ENCODE measurements at regions not wholly inside any gene's neighbourhood (a gene's known extent, or its start where the extent isn't known, plus 50 kb on each side); places are given as distances from the start of the nearest gene placed in this dataset.

DNA sequence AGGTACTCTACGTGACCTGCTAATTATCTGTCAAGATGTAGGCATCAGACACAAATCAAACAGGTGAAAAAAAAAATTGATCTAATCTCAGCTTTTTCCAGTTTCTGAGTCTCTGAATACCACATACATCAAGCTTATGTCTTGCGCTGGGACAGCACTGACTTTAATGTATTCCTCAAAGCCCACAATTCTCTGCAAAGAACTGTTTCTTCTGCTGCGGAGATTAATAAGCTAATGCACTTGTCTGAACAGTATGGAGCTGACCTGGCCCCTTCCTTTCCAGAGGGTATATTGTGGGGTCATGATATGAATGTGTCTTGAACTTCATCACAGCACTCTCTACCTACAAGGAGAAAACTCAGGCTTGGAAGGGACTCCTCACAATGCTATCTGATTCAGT, 87.8 kb downstream of the FOXB1 start:
- no peak overlapping the region for H3K9ac ChIP-seq
- no peak overlapping the region for H2AFZ ChIP-seq (replicated peaks)
- H3K36me3 Mint-ChIP-seq, result peaks cover 9% of the 10 kb centered on the region
- H3K27ac Mint-ChIP-seq, result no peak overlapping the region
- H3K27me3 Mint-ChIP-seq (ENCODE audit: insufficient read depth, low read depth), result peaks cover 2% of the 10 kb centered on the region
- H3K36me3 ChIP-seq, result no peaks in the 10 kb centered on the region
- no peak overlapping the region for H3K4me2 ChIP-seq
- no peaks in the 10 kb centered on the region for H3K79me2 ChIP-seq (ENCODE audit: low read depth)
- no peak overlapping the region for H3K4me3 Mint-ChIP-seq
- peaks cover 4% of the 10 kb centered on the region for H3K4me1 ChIP-seq
- TF ChIP-seq EZH2 (IDR thresholded peaks at IDR 0.05), result no peak
- TF ChIP-seq EZH2phosphoT487 (IDR thresholded peaks at IDR 0.05), result no peak
- TF ChIP-seq, protein P1, sequence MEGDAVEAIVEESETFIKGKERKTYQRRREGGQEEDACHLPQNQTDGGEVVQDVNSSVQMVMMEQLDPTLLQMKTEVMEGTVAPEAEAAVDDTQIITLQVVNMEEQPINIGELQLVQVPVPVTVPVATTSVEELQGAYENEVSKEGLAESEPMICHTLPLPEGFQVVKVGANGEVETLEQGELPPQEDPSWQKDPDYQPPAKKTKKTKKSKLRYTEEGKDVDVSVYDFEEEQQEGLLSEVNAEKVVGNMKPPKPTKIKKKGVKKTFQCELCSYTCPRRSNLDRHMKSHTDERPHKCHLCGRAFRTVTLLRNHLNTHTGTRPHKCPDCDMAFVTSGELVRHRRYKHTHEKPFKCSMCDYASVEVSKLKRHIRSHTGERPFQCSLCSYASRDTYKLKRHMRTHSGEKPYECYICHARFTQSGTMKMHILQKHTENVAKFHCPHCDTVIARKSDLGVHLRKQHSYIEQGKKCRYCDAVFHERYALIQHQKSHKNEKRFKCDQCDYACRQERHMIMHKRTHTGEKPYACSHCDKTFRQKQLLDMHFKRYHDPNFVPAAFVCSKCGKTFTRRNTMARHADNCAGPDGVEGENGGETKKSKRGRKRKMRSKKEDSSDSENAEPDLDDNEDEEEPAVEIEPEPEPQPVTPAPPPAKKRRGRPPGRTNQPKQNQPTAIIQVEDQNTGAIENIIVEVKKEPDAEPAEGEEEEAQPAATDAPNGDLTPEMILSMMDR (IDR thresholded peaks at IDR 0.05), result no peak
- H3K27ac ChIP-seq, result no peak overlapping the region
- peaks cover 14% of the 10 kb centered on the region for H3K4me1 Mint-ChIP-seq
- H3F3A ChIP-seq (ENCODE audit: low read depth), result no peaks in the 10 kb centered on the region
- no peak overlapping the region for H3K4me3 ChIP-seq
- no peak for DNase-seq (ENCODE audit: low spot score)
- H3K27me3 ChIP-seq, result no peaks in the 10 kb centered on the region
- H3K9me3 ChIP-seq (ENCODE audit: low read depth), result no peaks in the 10 kb centered on the region
- no peaks in the 10 kb centered on the region for H4K20me1 ChIP-seq (ENCODE audit: low read depth)
- H3K9me3 Mint-ChIP-seq, result peaks cover 9% of the 10 kb centered on the region

DNA sequence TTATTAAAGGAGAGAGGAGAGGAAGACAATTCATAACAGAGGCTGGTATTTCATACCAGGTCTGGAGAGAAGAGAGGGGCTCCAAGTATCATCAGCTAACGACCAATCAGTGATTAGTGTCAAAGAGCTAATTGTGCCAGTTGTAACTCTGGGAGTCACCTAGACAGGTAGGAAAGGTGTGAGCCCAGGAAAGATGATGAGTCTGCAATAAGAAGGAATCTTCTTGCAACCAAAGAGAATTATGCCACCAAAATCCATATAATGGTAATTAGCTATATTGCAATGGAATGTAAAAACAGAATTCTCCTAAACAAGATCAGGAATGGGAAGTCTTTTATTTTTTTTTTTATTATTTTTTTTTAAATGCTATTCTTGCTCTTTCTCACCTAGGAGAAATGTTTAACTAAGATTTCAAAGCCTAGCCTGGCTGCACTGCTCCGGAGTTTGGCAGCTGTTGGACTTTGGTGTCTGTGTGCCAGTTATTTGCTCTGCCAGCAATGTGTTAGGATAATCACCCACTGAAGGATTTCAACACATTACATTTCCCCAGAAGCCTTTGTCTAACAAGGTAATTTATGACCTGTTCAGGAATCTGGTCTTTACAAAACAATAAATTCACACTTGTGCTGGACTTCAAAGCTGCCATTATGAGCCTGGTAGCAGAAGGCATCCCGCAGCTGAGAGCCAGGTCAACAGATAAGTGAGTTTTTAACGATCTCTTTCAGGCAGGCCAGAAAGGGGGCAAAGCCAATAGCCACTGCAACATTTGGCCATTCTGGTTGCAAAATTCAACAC, 89.4 kb downstream of the FOXB1 start:
- H3K27ac Mint-ChIP-seq, result no peak overlapping the region
- Histone ChIP-seq H3K4me1 (peaks cover 4% of the 10 kb centered on the region), H3K36me3 (no peaks in the 10 kb centered on the region), H3K9ac (no peak overlapping the region), H2AFZ (replicated peaks) (no peak overlapping the region), H3K4me3 (no peak overlapping the region), H4K20me1 (ENCODE audit: low read depth) (no peaks in the 10 kb centered on the region), H3K9me3 (ENCODE audit: low read depth) (no peaks in the 10 kb centered on the region), H3K27ac (no peak overlapping the region), H3K27me3 (no peaks in the 10 kb centered on the region), H3F3A (ENCODE audit: low read depth) (no peaks in the 10 kb centered on the region), H3K4me2 (no peak overlapping the region), H3K79me2 (ENCODE audit: low read depth) (no peaks in the 10 kb centered on the region)
- TF ChIP-seq EZH2 (IDR thresholded peaks at IDR 0.05) (no peak), EZH2phosphoT487 (IDR thresholded peaks at IDR 0.05) (no peak)
- TF ChIP-seq, protein P1 (IDR thresholded peaks at IDR 0.05), result no peak
- H3K4me3 Mint-ChIP-seq, result no peak overlapping the region
- H3K9me3 Mint-ChIP-seq, result peaks cover 9% of the 10 kb centered on the region
- peaks cover 2% of the 10 kb centered on the region for H3K27me3 Mint-ChIP-seq (ENCODE audit: insufficient read depth, low read depth)
- DNase-seq (ENCODE audit: low spot score), result no peak
- H3K4me1 Mint-ChIP-seq, result peaks cover 6% of the 10 kb centered on the region
- peaks cover 9% of the 10 kb centered on the region for H3K36me3 Mint-ChIP-seq

DNA sequence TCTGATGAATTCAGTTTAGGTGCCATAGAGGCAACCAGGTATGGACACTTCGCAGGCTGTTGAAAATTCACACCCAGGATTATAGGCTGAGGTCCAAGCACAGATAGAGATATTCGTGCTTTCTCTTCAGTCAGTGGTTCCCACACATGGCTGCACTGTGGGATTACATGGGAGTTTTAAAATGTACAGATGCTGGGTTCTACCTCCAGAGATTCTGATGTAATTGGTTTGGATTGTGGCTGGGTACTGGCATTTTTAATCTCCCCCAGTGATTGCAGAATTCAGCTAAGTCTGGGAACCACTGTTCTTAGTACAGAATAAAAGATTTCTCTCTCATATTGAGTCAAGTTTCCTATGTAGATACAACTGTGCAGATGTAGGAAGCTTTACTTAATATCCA, 91.6 kb downstream of the FOXB1 start:
- H3K4me3 Mint-ChIP-seq, result no peak overlapping the region
- H3K4me1 Mint-ChIP-seq, result peaks cover 3% of the 10 kb centered on the region
- Histone ChIP-seq H4K20me1 (ENCODE audit: low read depth) (no peaks in the 10 kb centered on the region), H3K4me3 (no peak overlapping the region), H2AFZ (replicated peaks) (no peak overlapping the region), H3K27me3 (no peaks in the 10 kb centered on the region), H3K36me3 (no peaks in the 10 kb centered on the region), H3K79me2 (ENCODE audit: low read depth) (no peaks in the 10 kb centered on the region), H3K9me3 (ENCODE audit: low read depth) (no peaks in the 10 kb centered on the region), H3F3A (ENCODE audit: low read depth) (no peaks in the 10 kb centered on the region), H3K9ac (no peak overlapping the region), H3K27ac (no peak overlapping the region), H3K4me1 (peaks cover 6% of the 10 kb centered on the region), H3K4me2 (no peak overlapping the region)
- no peak for TF ChIP-seq EZH2phosphoT487 (IDR thresholded peaks at IDR 0.05)
- TF ChIP-seq, protein P1 (IDR thresholded peaks at IDR 0.05), result no peak
- TF ChIP-seq EZH2 (IDR thresholded peaks at IDR 0.05), result no peak
- DNase-seq (ENCODE audit: low spot score), result no peak
- no peak overlapping the region for H3K27ac Mint-ChIP-seq
- peaks cover 4% of the 10 kb centered on the region for H3K27me3 Mint-ChIP-seq (ENCODE audit: insufficient read depth, low read depth)
- H3K36me3 Mint-ChIP-seq, result peaks cover 6% of the 10 kb centered on the region
- peaks cover 11% of the 10 kb centered on the region for H3K9me3 Mint-ChIP-seq

All from neural progenitor cell (in vitro differentiated cells).